OCI-M2 (cell line): ENCODE measurements at regions not wholly inside any gene's neighbourhood (a gene's known extent, or its start where the extent isn't known, plus 50 kb on each side); places are given as distances from the start of the nearest gene placed in this dataset.

ENCODE experiments used
- DNase-seq: peaks from one replicate; lab custom pipeline; 2025; ENCODE audit not compliant: unreplicated experiment; lab: John Stamatoyannopoulos, UW

- no peak for DNase-seq
Measured at GRCh38 chr2:42939411-42940206, 147.2 kb upstream of the HAAO start.

- DNase-seq, result no peak
Measured at GRCh38 chr2:42938671-42939370, 146.4 kb upstream of the HAAO start.

- DNase-seq, result no peak
Measured at GRCh38 chr2:42937171-42937875, 144.9 kb upstream of the HAAO start.

GRCh38 chr2:42935692-42936671, 143.6 kb upstream of the HAAO start:
- DNase-seq, result no peak

- no peak for DNase-seq
Measured at GRCh38 chr2:42934580-42935186, 142.3 kb upstream of the HAAO start.

- DNase-seq, result no peak
Measured at GRCh38 chr2:42933824-42934254, 141.5 kb upstream of the HAAO start.

GRCh38 chr2:42932271-42933151, 140.1 kb upstream of the HAAO start:
- no peak for DNase-seq

GRCh38 chr2:42931818-42932195, 139.4 kb upstream of the HAAO start:
- DNase-seq, result no peak

GRCh38 chr2:42931146-42931817, 138.9 kb upstream of the HAAO start:
- DNase-seq, result no peak

GRCh38 chr2:42930025-42930581, 137.7 kb upstream of the HAAO start:
- no peak for DNase-seq

GRCh38 chr2:42929546-42930024, 137.2 kb upstream of the HAAO start:
- DNase-seq, result no peak

- DNase-seq, result no peak
Measured at GRCh38 chr2:42928692-42929545, 136.5 kb upstream of the HAAO start.

- no peak for DNase-seq
Measured at GRCh38 chr2:42928161-42928691, 135.8 kb upstream of the HAAO start.

GRCh38 chr2:42927334-42928160, 135.2 kb upstream of the HAAO start:
- peak; percentile 71 for DNase-seq

- no peak for DNase-seq
Measured at GRCh38 chr2:42926434-42927333, 134.3 kb upstream of the HAAO start.
